GM12864 (cell line): ENCODE measurements at regions not wholly inside any gene's neighbourhood (a gene's known extent, or its start where the extent isn't known, plus 50 kb on each side); places are given as distances from the start of the nearest gene placed in this dataset.

Experiments
- DNase-seq: peaks from one replicate; pipeline ENCODE4 v3.0.0-alpha.2; 2011; ENCODE audit warnings: low read depth
- H3K4me3 ChIP-seq: 2 replicates; pipeline ENCODE4 v1.5.1; 2011; ENCODE audit warnings: mild to moderate bottlenecking, low read depth, low read length, control low read depth
- CTCF ChIP-seq: IDR thresholded peaks from 2 replicates; pipeline ENCODE4 v1.5.1; 2011; ENCODE audit warnings: low read depth, mild to moderate bottlenecking, moderate library complexity, low read length, control low read depth, inconsistent platforms; ENCODE audit errors: missing control alignments

GRCh38 chr17:71791311-71791710, 329.5 kb upstream of the SOX9 start:
- H3K4me3 ChIP-seq = no peak overlapping the region
- no peak for TF ChIP-seq CTCF
- no peak for DNase-seq

GRCh38 chr17:71792966-71793365, 327.9 kb upstream of the SOX9 start:
- TF ChIP-seq CTCF = no peak
- DNase-seq = no peak
- H3K4me3 ChIP-seq = no peak overlapping the region

- no peak overlapping the region for H3K4me3 ChIP-seq
These were observed 327.3 kb upstream of the SOX9 start for GRCh38 chr17:71793518-71793917.

GRCh38 chr17:71798701-71799100, 322.1 kb upstream of the SOX9 start:
- no peak for TF ChIP-seq CTCF
- DNase-seq = no peak
- H3K4me3 ChIP-seq = no peak overlapping the region

More at GRCh38 chr17:71793518-71793917, 327.3 kb upstream of the SOX9 start:
- TF ChIP-seq CTCF = no peak
- no peak for DNase-seq

GRCh38 chr17:71799657-71800056, 321.2 kb upstream of the SOX9 start:
- H3K4me3 ChIP-seq = no peak overlapping the region
- TF ChIP-seq CTCF = no peak
- no peak for DNase-seq

GRCh38 chr17:71801301-71801700, 319.5 kb upstream of the SOX9 start:
- no peak for DNase-seq
- H3K4me3 ChIP-seq = no peak overlapping the region
- no peak for TF ChIP-seq CTCF

GRCh38 chr17:71802663-71803062, 318.2 kb upstream of the SOX9 start:
- no peak for TF ChIP-seq CTCF
- no peak overlapping the region for H3K4me3 ChIP-seq
- no peak for DNase-seq
